Muscle of leg (tissue), 3 donors: ENCODE measurements at regions not wholly inside any gene's neighbourhood (a gene's known extent, or its start where the extent isn't known, plus 50 kb on each side); places are given as distances from the start of the nearest gene placed in this dataset.

Experiments
- DNase-seq: peaks from one replicate; pipeline ENCODE4 v3.0.0; 2013
- H3K27ac ChIP-seq: one replicate; pipeline ENCODE4 v1.5.1; 2013; ENCODE audit warnings: mild to moderate bottlenecking, low read length, control low read depth
- H3K27me3 ChIP-seq: one replicate; pipeline ENCODE4 v1.6.1; 2013; ENCODE audit warnings: low read length; ENCODE audit not compliant: control insufficient read depth, insufficient read depth
- H3K36me3 ChIP-seq: one replicate; pipeline ENCODE4 v1.6.1; 2013; ENCODE audit warnings: low read length; ENCODE audit not compliant: control insufficient read depth, insufficient read depth
- H3K4me1 ChIP-seq: one replicate; pipeline ENCODE4 v1.6.1; 2013; ENCODE audit warnings: low read length; ENCODE audit not compliant: control insufficient read depth, insufficient read depth
- H3K4me3 ChIP-seq: one replicate; pipeline ENCODE4 v1.5.1; 2013; ENCODE audit warnings: low read length, control low read depth
- H3K9me3 ChIP-seq: replicated peaks from 2 replicates; pipeline ENCODE4 v1.6.1; 2013; ENCODE audit warnings: low read depth, low read length; ENCODE audit not compliant: control insufficient read depth
- WGBS: methylation state at CpG from one replicate; pipeline ENCODE4 v1.1.5; 2013; ENCODE audit warnings: missing lambda C conversion rate; ENCODE audit not compliant: insufficient coverage; 5-methylcytosine and 5-hydroxymethylcytosine counted together

- Histone ChIP-seq H3K4me1 (no peaks in the 10 kb centered on the region), H3K4me3 (no peak overlapping the region), H3K27ac (no peak overlapping the region), H3K9me3 (no peaks in the 10 kb centered on the region), H3K27me3 (no peaks in the 10 kb centered on the region), H3K36me3 (no peaks in the 10 kb centered on the region)
- no peak for DNase-seq
- 34% methylated on average over 2 of the region's 9 CpGs for WGBS
Observed at GRCh38 chr1:88455621-88456256, 228.3 kb upstream of the PKN2 start.

GRCh38 chr1:88457197-88457596, 226.9 kb upstream of the PKN2 start:
- H3K27ac ChIP-seq: no peak overlapping the region
- no peaks in the 10 kb centered on the region for H3K36me3 ChIP-seq
- no peak overlapping the region for H3K4me3 ChIP-seq
- DNase-seq: no peak
- 98% methylated on average over 5 of the region's 5 CpGs for WGBS
- H3K4me1 ChIP-seq: peaks cover 2% of the 10 kb centered on the region
- H3K27me3 ChIP-seq: peaks cover 3% of the 10 kb centered on the region
- H3K9me3 ChIP-seq: no peaks in the 10 kb centered on the region

GRCh38 chr1:88461007-88461406, 223.1 kb upstream of the PKN2 start:
- Histone ChIP-seq H3K4me1 (peaks cover 2% of the 10 kb centered on the region), H3K36me3 (no peaks in the 10 kb centered on the region), H3K27me3 (peaks cover 3% of the 10 kb centered on the region), H3K4me3 (no peak overlapping the region), H3K9me3 (no peaks in the 10 kb centered on the region), H3K27ac (no peak overlapping the region)
- DNase-seq: no peak
- no CpG with 5 or more reads among the region's 2 CpGs for WGBS

GRCh38 chr1:88462096-88462487, 222.0 kb upstream of the PKN2 start:
- Histone ChIP-seq H3K9me3 (no peaks in the 10 kb centered on the region), H3K27ac (no peak overlapping the region), H3K4me3 (peak overlapping the region; percentile 36), H3K27me3 (peaks cover 3% of the 10 kb centered on the region), H3K36me3 (no peaks in the 10 kb centered on the region), H3K4me1 (peaks cover 2% of the 10 kb centered on the region)
- 0% methylated on average over 1 of the region's 6 CpGs for WGBS
- DNase-seq: peak; percentile 30

GRCh38 chr1:88462488-88463261, 221.4 kb upstream of the PKN2 start:
- Histone ChIP-seq H3K27ac (peak overlapping the region; percentile 88), H3K4me3 (peak overlapping the region; percentile 40), H3K9me3 (no peaks in the 10 kb centered on the region), H3K27me3 (peaks cover 3% of the 10 kb centered on the region), H3K4me1 (peaks cover 2% of the 10 kb centered on the region), H3K36me3 (no peaks in the 10 kb centered on the region)
- WGBS: 1% methylated on average over 65 of the region's 69 CpGs
- peak; percentile 65 for DNase-seq

GRCh38 chr1:88463401-88463985, 220.6 kb upstream of the PKN2 start:
- DNase-seq: peak; percentile 46
- Histone ChIP-seq H3K27ac (peak overlapping the region; percentile 88), H3K4me1 (peaks cover 2% of the 10 kb centered on the region), H3K9me3 (no peaks in the 10 kb centered on the region), H3K36me3 (no peaks in the 10 kb centered on the region), H3K4me3 (no peak overlapping the region), H3K27me3 (peaks cover 3% of the 10 kb centered on the region)
- WGBS: 20% methylated on average over 1 of the region's 7 CpGs

GRCh38 chr1:88466011-88466410, 218.1 kb upstream of the PKN2 start:
- no CpG with 5 or more reads among the region's 4 CpGs for WGBS
- Histone ChIP-seq H3K27ac (no peak overlapping the region), H3K4me3 (no peak overlapping the region), H3K4me1 (peaks cover 2% of the 10 kb centered on the region), H3K27me3 (peaks cover 3% of the 10 kb centered on the region), H3K9me3 (no peaks in the 10 kb centered on the region), H3K36me3 (no peaks in the 10 kb centered on the region)
- no peak for DNase-seq

- Histone ChIP-seq H3K9me3 (no peaks in the 10 kb centered on the region), H3K27ac (no peak overlapping the region), H3K27me3 (peaks cover 2% of the 10 kb centered on the region), H3K36me3 (no peaks in the 10 kb centered on the region), H3K4me1 (peaks cover 2% of the 10 kb centered on the region), H3K4me3 (no peak overlapping the region)
- 95% methylated on average over 53 of the region's 55 CpGs for WGBS
- DNase-seq: no peak
Observed at GRCh38 chr1:88466899-88467580, 217.0 kb upstream of the PKN2 start.

- H3K27ac ChIP-seq: no peak overlapping the region
- no peaks in the 10 kb centered on the region for H3K36me3 ChIP-seq
- no peaks in the 10 kb centered on the region for H3K9me3 ChIP-seq
- 13% methylated on average over 1 of the region's 2 CpGs for WGBS
- no peaks in the 10 kb centered on the region for H3K27me3 ChIP-seq
- no peak overlapping the region for H3K4me3 ChIP-seq
- no peaks in the 10 kb centered on the region for H3K4me1 ChIP-seq
- DNase-seq: peak; percentile 44
Observed at GRCh38 chr1:88472298-88472697, 211.8 kb upstream of the PKN2 start.

- Histone ChIP-seq H3K4me3 (no peak overlapping the region), H3K27me3 (no peaks in the 10 kb centered on the region), H3K36me3 (no peaks in the 10 kb centered on the region), H3K27ac (no peak overlapping the region), H3K9me3 (no peaks in the 10 kb centered on the region), H3K4me1 (no peaks in the 10 kb centered on the region)
- DNase-seq: peak; percentile 87
- WGBS: no CpG with 5 or more reads among the region's 1 CpG
Observed at GRCh38 chr1:88472714-88473113, 211.4 kb upstream of the PKN2 start.
